ENCODE measurements at regions not wholly inside any gene's neighbourhood (a gene's known extent, or its start where the extent isn't known, plus 50 kb on each side); places are given as distances from the start of the nearest gene placed in this dataset.

GRCh38 chr7:108824840-108825580 is 255.3 kb downstream of the DNAJB9 start:
- no peak for TF ChIP-seq CTCF (IDR thresholded peaks at IDR 0.05)

GRCh38 chr7:108825581-108825909 is 255.9 kb downstream of the DNAJB9 start:
- no peak for TF ChIP-seq CTCF (IDR thresholded peaks at IDR 0.05)

- no peak for TF ChIP-seq CTCF (IDR thresholded peaks at IDR 0.05)
Observed at GRCh38 chr7:108836256-108836655, 266.6 kb downstream of the DNAJB9 start.

GRCh38 chr7:108838198-108838597 is 268.5 kb downstream of the DNAJB9 start:
- TF ChIP-seq CTCF (IDR thresholded peaks at IDR 0.05), result no peak

GRCh38 chr7:108839076-108839475 is 269.4 kb downstream of the DNAJB9 start:
- TF ChIP-seq CTCF (IDR thresholded peaks at IDR 0.05), result no peak

GRCh38 chr7:108845951-108846350 is 276.3 kb downstream of the DNAJB9 start:
- no peak for TF ChIP-seq CTCF (IDR thresholded peaks at IDR 0.05)

GRCh38 chr7:108846471-108846870 is 276.8 kb downstream of the DNAJB9 start:
- TF ChIP-seq CTCF (IDR thresholded peaks at IDR 0.05), result no peak

GRCh38 chr7:108848486-108848885 is 278.8 kb downstream of the DNAJB9 start:
- TF ChIP-seq CTCF (IDR thresholded peaks at IDR 0.05), result no peak

Measured in LNCAP (cell line).